ENCODE measurements at regions not wholly inside any gene's neighbourhood (a gene's known extent, or its start where the extent isn't known, plus 50 kb on each side); places are given as distances from the start of the nearest gene placed in this dataset.
A peak's percentile ranks its signal among the peaks of the same experiment; 100 is the strongest.

DNA sequence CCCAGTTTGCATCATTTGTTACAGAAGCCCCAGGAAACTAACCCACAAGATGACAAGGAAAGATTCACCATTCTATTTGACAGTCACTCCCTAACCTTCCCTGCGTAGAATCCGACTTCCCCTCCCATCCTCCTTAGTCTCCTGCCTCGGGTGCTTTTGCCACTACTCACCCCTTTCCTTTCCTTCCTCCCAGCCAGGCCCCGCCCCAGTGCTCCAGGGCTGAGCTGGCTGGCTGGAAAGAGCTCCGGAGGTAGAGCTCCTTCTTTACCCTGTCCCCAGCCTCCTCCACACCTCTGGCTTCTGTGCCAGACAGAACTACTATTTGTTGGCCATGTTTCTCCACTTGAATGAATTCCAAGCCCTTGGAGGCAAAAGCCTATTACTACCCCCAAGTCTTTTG lies 317.6 kb upstream of the NCKAP5 start:
- intact Hi-C loops (cut with micrococcal nuclease): loop anchor here (1.0 to 5.0 kb wide), 6 partner anchors 231 to 1013 kb away; no protein-coding TSS in a partner anchor
- Mint-ChIP-seq H3K27ac (no peak overlapping the region), H3K27me3 (peaks cover 6 to 22% (median 14%) of the 10 kb centered on the region in 5 donors), H3K9me3 (peaks cover 0 to 5% (median 0%) of the 10 kb centered on the region in 11 donors), H3K4me1 (peaks cover 0 to 2% (median 0%) of the 10 kb centered on the region in 7 donors), H3K4me3 (no peak overlapping the region), H3K36me3 (peaks cover 0 to 3% (median 0%) of the 10 kb centered on the region in 5 donors)
- no peak for DNase-seq
- Histone ChIP-seq H3K4me1 (ENCODE audit: control insufficient read depth in 2 of 2, insufficient read depth in 2 of 2, low read length in 2 of 2) (no peaks in the 10 kb centered on the region), H3K27me3 (ENCODE audit: control insufficient read depth in 2 of 2, insufficient read depth in 2 of 2, low read length in 2 of 2) (no peaks in the 10 kb centered on the region), H3K27ac (ENCODE audit: low read depth, low read length) (no peak overlapping the region), H3K9me3 (ENCODE audit: control insufficient read depth in 2 of 3, low read length in 3 of 3) (no peaks in the 10 kb centered on the region), H3K4me3 (ENCODE audit: low read length) (no peak overlapping the region), H3K36me3 (ENCODE audit: control insufficient read depth in 2 of 3, insufficient read depth in 3 of 3, low read length in 3 of 3) (no peaks in the 10 kb centered on the region)
- ATAC-seq: no peak
- POLR2A ChIA-PET: no interaction called here
- CTCF ChIA-PET: no interaction called here

DNA sequence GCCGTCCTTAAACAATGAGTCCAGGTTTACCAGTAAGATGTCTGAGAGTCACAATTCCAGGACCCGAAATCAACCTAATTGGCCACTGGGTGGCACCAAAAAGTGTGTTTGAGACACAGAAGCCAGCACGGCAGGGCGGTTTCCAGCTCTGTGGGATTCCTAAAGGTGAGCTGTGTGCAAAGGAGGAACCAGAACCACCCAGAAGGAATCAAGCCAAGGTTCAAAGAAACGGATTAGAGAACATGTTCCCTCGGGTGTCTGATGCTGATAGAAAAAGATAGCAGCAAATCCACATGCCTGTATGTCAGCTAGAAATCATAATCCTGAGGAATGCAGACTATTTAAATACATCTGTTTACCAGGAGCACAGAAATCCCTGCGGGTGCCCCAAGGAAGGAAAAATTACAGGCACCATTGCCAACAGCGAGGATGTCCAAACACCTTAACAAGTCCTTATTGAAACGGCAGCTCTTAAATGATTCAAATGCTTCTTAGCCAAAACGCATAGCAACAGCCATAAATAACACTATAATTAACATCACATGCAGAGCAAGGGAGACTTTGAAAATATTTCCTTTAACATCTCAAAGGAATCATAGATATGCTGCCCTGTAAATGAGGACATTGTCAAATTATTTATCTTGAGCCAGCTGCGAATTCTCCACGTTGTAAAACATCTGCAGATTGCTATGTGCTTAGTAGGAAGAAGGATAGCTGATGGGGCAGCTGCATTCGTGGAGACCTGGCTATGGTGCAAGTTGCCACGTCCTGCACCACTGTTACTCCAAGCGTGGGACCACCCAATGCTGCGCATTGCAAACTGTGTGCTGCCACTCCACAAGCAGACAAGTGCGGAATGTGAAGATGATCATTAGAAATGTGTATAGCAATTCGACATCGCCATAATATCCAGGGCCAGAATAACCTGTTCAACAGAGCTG lies 318.7 kb upstream of the NCKAP5 start:
- Mint-ChIP-seq H3K27me3 (peaks cover 4 to 12% (median 6%) of the 10 kb centered on the region in 5 donors), H3K27ac (peak overlapping the region in 1 of 9 donors; percentile 68), H3K9me3 (peaks cover 0 to 1% (median 0%) of the 10 kb centered on the region in 11 donors), H3K4me1 (peaks cover 0 to 2% (median 0%) of the 10 kb centered on the region in 7 donors), H3K36me3 (no peaks in the 10 kb centered on the region), H3K4me3 (no peak overlapping the region)
- H3K4me1 ChIP-seq (ENCODE audit: control insufficient read depth in 2 of 2, insufficient read depth in 2 of 2, low read length in 2 of 2): no peaks in the 10 kb centered on the region
- CTCF ChIA-PET: interaction anchor here (0.8 to 1.5 kb wide), 3 partner anchors 233 to 529 kb away, joined by 3 to 6 read pairs (median 3); no protein-coding TSS in a partner anchor
- POLR2A ChIA-PET: no interaction called here
- H3K9me3 ChIP-seq (ENCODE audit: control insufficient read depth in 2 of 3, low read length in 3 of 3): no peaks in the 10 kb centered on the region
- DNase-seq (peak in 7 of 9 donors; percentile 11 to 44 (median 33)), ATAC-seq (no peak)
- H3K27ac ChIP-seq (ENCODE audit: low read depth, low read length): no peak overlapping the region
- H3K36me3 ChIP-seq (ENCODE audit: control insufficient read depth in 2 of 3, insufficient read depth in 3 of 3, low read length in 3 of 3): no peaks in the 10 kb centered on the region
- intact Hi-C loops (cut with micrococcal nuclease): loop anchor here (1.0 to 5.0 kb wide), 6 partner anchors 230 to 1012 kb away; no protein-coding TSS in a partner anchor
- no peaks in the 10 kb centered on the region for H3K27me3 ChIP-seq (ENCODE audit: control insufficient read depth in 2 of 2, insufficient read depth in 2 of 2, low read length in 2 of 2)
- H3K4me3 ChIP-seq (ENCODE audit: low read length): no peak overlapping the region

DNA sequence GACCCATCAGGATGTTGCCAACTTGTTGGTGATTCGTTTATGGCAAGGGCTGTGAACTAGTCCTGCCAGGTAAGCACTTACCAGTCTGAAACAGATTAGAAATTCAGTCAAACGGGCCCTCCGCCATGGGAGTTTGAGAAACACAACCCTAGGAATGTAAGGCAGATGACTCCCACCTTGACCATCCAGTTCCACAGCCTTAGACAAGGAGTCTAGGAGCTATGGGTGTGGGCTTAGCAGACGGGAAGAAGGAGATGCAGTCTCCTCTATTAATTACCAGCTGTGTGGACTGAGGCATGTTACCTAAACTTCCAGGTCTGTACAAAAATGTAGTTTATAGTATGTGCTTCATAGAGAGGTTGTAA lies 319.4 kb upstream of the NCKAP5 start:
- Histone ChIP-seq H3K27ac (ENCODE audit: low read depth, low read length) (no peak overlapping the region), H3K9me3 (ENCODE audit: control insufficient read depth in 2 of 3, low read length in 3 of 3) (no peaks in the 10 kb centered on the region), H3K4me1 (ENCODE audit: control insufficient read depth in 2 of 2, insufficient read depth in 2 of 2, low read length in 2 of 2) (no peaks in the 10 kb centered on the region), H3K27me3 (ENCODE audit: control insufficient read depth in 2 of 2, insufficient read depth in 2 of 2, low read length in 2 of 2) (no peaks in the 10 kb centered on the region), H3K4me3 (ENCODE audit: low read length) (no peak overlapping the region), H3K36me3 (ENCODE audit: control insufficient read depth in 2 of 3, insufficient read depth in 3 of 3, low read length in 3 of 3) (no peaks in the 10 kb centered on the region)
- POLR2A ChIA-PET: no interaction called here
- no peak overlapping the region for H3K27ac Mint-ChIP-seq
- CTCF ChIA-PET: interaction anchor here (1.5 kb wide), 1 partner anchor 524 kb away, joined by 6 read pairs; no protein-coding TSS in a partner anchor
- DNase-seq: no peak
- H3K27me3 Mint-ChIP-seq: peaks cover 0 to 7% (median 5%) of the 10 kb centered on the region in 5 donors
- no peak overlapping the region for H3K4me3 Mint-ChIP-seq
- H3K36me3 Mint-ChIP-seq: no peaks in the 10 kb centered on the region
- ATAC-seq: no peak
- peaks cover 0 to 2% (median 0%) of the 10 kb centered on the region in 7 donors for H3K4me1 Mint-ChIP-seq
- intact Hi-C loops (cut with micrococcal nuclease): loop anchor here (1.0 to 5.0 kb wide), 6 partner anchors 230 to 1011 kb away; no protein-coding TSS in a partner anchor
- H3K9me3 Mint-ChIP-seq: peaks cover 0 to 1% (median 0%) of the 10 kb centered on the region in 11 donors

DNA sequence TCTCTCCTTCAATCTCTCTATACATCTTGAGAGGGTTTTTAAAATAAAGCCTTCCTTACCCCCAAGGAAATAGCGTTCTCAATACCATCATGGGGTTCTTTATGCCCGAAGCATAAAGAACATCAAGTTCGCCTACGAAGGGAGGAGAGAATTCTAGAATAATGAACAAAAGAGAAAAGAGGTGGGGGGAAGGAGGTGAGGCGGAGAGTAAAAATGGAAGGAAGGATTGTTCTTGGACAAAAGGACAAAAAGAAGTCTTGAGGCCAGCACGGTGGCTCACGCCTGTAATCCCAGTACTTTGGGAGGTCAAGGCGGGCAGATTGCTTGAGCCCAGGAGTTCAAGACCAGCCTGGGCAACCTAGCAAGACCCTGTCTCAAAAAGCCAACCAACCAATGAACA lies 319.8 kb upstream of the NCKAP5 start:
- POLR2A ChIA-PET: no interaction called here
- Histone ChIP-seq H3K27me3 (ENCODE audit: control insufficient read depth in 2 of 2, insufficient read depth in 2 of 2, low read length in 2 of 2) (no peaks in the 10 kb centered on the region), H3K4me3 (ENCODE audit: low read length) (no peak overlapping the region), H3K4me1 (ENCODE audit: control insufficient read depth in 2 of 2, insufficient read depth in 2 of 2, low read length in 2 of 2) (no peaks in the 10 kb centered on the region), H3K36me3 (ENCODE audit: control insufficient read depth in 2 of 3, insufficient read depth in 3 of 3, low read length in 3 of 3) (no peaks in the 10 kb centered on the region), H3K27ac (ENCODE audit: low read depth, low read length) (no peak overlapping the region), H3K9me3 (ENCODE audit: control insufficient read depth in 2 of 3, low read length in 3 of 3) (no peaks in the 10 kb centered on the region)
- CTCF ChIA-PET: no interaction called here
- Mint-ChIP-seq H3K27ac (no peak overlapping the region), H3K27me3 (peaks cover 0 to 6% (median 4%) of the 10 kb centered on the region in 5 donors), H3K9me3 (peaks cover 0 to 1% (median 0%) of the 10 kb centered on the region in 11 donors), H3K4me3 (no peak overlapping the region), H3K4me1 (peaks cover 0 to 2% (median 0%) of the 10 kb centered on the region in 7 donors), H3K36me3 (no peaks in the 10 kb centered on the region)
- ATAC-seq: no peak
- no peak for DNase-seq
- intact Hi-C loops (cut with micrococcal nuclease): loop anchor here (5.0 kb wide), 2 partner anchors 229 to 319 kb away; no protein-coding TSS in a partner anchor

DNA sequence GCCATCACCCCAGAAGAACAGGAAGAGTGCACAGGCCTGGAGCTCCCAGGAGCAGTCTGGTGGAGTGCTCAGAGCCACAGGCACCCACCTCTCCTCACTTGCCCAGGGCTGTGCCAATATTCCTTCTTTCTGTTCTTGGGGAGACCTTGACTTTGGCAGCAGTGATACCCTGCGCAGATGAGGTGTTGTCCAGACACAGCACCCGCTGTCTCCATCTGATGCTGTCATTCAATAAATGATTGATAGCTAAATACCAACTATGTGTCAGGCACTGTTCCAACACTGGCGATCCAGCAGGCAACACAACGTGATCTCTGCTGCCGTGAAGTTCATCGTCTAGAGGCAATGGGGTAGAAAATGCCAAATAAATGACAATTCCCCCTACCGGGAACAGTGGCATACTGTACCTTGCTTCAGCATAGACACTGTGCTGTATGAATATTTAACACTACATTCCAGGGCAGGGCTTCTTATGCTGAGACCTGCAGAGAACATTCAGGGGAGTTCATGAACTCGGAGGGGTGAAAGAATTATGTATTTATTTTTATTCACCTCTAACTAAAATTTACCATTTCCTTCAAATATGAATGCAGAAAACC lies 320.5 kb upstream of the NCKAP5 start:
- Histone ChIP-seq H3K9me3 (ENCODE audit: control insufficient read depth in 2 of 3, low read length in 3 of 3) (no peaks in the 10 kb centered on the region), H3K36me3 (ENCODE audit: control insufficient read depth in 2 of 3, insufficient read depth in 3 of 3, low read length in 3 of 3) (no peaks in the 10 kb centered on the region), H3K4me1 (ENCODE audit: control insufficient read depth in 2 of 2, insufficient read depth in 2 of 2, low read length in 2 of 2) (no peaks in the 10 kb centered on the region), H3K27ac (ENCODE audit: low read depth, low read length) (no peak overlapping the region), H3K4me3 (ENCODE audit: low read length) (no peak overlapping the region), H3K27me3 (ENCODE audit: control insufficient read depth in 2 of 2, insufficient read depth in 2 of 2, low read length in 2 of 2) (no peaks in the 10 kb centered on the region)
- intact Hi-C loops (cut with micrococcal nuclease): loop anchor here (5.0 kb wide), 2 partner anchors 229 to 319 kb away; no protein-coding TSS in a partner anchor
- Mint-ChIP-seq H3K4me1 (peaks cover 0 to 2% (median 0%) of the 10 kb centered on the region in 7 donors), H3K4me3 (no peak overlapping the region), H3K27ac (no peak overlapping the region), H3K9me3 (peaks cover 0 to 6% (median 1%) of the 10 kb centered on the region in 11 donors), H3K36me3 (no peaks in the 10 kb centered on the region), H3K27me3 (peaks cover 0 to 6% (median 4%) of the 10 kb centered on the region in 5 donors)
- ChIA-PET CTCF (no interaction called here), POLR2A (no interaction called here)
- ATAC-seq (no peak), DNase-seq (no peak)

DNA sequence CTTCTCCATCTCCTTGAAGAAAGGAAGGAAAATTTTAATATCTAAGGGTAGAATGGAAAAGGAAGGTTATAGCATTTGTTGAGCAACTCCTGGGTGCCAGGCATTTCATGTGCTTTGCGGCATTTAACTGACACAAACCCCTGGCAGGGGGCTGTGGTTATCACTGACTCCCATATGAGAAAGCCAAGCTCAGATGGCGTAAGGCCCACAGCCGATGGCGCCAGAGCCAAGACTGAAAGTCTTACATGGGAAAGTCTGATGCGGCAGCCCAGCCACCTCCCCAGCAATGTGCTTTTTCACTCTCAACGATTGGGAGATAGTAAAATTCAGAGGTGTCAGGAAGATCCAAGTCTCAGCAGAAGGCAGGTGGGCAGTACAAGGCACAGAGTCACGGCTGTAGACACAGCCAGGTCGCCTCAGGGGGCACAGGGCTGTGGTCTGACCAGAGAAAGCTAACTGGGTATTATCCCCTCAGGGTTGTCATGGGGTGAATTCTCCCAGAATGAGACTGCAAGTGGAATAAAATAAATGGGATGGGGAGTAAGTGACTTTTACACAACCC lies 324.2 kb upstream of the NCKAP5 start:
- Mint-ChIP-seq H3K4me3 (no peak overlapping the region), H3K27ac (no peak overlapping the region), H3K27me3 (peaks cover 0 to 16% (median 4%) of the 10 kb centered on the region in 5 donors), H3K4me1 (no peaks in the 10 kb centered on the region), H3K36me3 (no peaks in the 10 kb centered on the region), H3K9me3 (peaks cover 0 to 11% (median 7%) of the 10 kb centered on the region in 11 donors)
- Histone ChIP-seq H3K4me1 (ENCODE audit: control insufficient read depth in 2 of 2, insufficient read depth in 2 of 2, low read length in 2 of 2) (no peaks in the 10 kb centered on the region), H3K27ac (ENCODE audit: low read depth, low read length) (no peak overlapping the region), H3K36me3 (ENCODE audit: control insufficient read depth in 2 of 3, insufficient read depth in 3 of 3, low read length in 3 of 3) (no peaks in the 10 kb centered on the region), H3K27me3 (ENCODE audit: control insufficient read depth in 2 of 2, insufficient read depth in 2 of 2, low read length in 2 of 2) (no peaks in the 10 kb centered on the region), H3K4me3 (ENCODE audit: low read length) (no peak overlapping the region), H3K9me3 (ENCODE audit: control insufficient read depth in 2 of 3, low read length in 3 of 3) (no peaks in the 10 kb centered on the region)
- intact Hi-C loops (cut with micrococcal nuclease): no loop called here
- no peak for DNase-seq
- no peak for ATAC-seq
- ChIA-PET CTCF (no interaction called here), POLR2A (no interaction called here)
